BJ (cell line): ENCODE measurements at regions not wholly inside any gene's neighbourhood (a gene's known extent, or its start where the extent isn't known, plus 50 kb on each side); places are given as distances from the start of the nearest gene placed in this dataset.

Source experiments
- CTCF ChIA-PET: fragments of 350-600 bp; formaldehyde crosslinking; extraction: SDS; loops from one replicate; lab custom pipeline; 2021; ENCODE audit warnings: antibody characterized with exemption, inconsistent platforms; lab: Yijun Ruan, JAX
- POLR2A ChIA-PET: fragments of 300-600 bp; sonication (Branson Sonifier 250); formaldehyde crosslinking; extraction: SDS; loops from one replicate; lab custom pipeline; 2021; ENCODE audit warnings: antibody characterized with exemption; lab: Charles Lee
- DNase-seq: peaks from one replicate; pipeline ENCODE4 v3.0.0-alpha.2; 2011; ENCODE audit warnings: low read depth
- H3K27me3 ChIP-seq: 2 replicates; pipeline ENCODE4 v1.6.0; 2011; ENCODE audit warnings: low read length; ENCODE audit not compliant: control insufficient read depth, insufficient read depth
- H3K36me3 ChIP-seq: 2 replicates; pipeline ENCODE4 v1.5.1; 2011; ENCODE audit warnings: low read length; ENCODE audit not compliant: control insufficient read depth, insufficient read depth
- H3K4me3 ChIP-seq: 2 replicates; pipeline ENCODE4 v1.5.1; 2011; ENCODE audit warnings: low read depth, mild to moderate bottlenecking, control low read depth, low read length
- TF ChIP-seq, protein P1 (sequence below): IDR thresholded peaks from 2 replicates; pipeline ENCODE4 v1.5.1; 2011; ENCODE audit warnings: low read depth, mild to moderate bottlenecking, control low read depth, inconsistent platforms, low read length, moderate library complexity; ENCODE audit not compliant: insufficient read depth

DNA sequence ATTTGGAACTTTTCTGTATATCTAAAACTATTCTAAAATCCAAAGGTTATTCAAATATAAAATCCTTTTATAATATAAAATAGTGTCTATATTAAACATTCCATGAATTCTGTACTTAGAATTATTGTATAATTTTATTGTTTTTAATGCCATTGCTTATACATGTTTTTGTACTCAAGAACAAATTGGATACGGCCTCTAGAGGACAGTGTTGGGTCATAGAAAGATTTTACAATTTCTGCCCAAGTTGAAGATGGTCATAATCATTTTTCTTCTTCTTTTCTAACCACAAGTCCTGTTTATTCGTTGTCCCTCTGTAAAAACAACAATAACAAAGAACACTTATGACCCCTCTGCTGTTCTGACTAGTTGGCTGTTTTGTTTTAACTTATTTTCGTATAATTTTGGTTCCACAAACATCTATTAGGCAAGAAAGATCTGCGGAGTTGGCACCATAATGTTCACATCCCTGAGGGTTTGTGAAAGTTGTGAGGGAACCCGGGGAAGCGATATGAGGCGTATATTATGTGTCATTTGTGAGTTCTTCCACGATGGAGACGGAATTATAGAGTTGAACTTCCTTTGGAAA lies 75.7 kb upstream of the KIF26B start:
- DNase-seq, result no peak
- TF ChIP-seq, protein P1, sequence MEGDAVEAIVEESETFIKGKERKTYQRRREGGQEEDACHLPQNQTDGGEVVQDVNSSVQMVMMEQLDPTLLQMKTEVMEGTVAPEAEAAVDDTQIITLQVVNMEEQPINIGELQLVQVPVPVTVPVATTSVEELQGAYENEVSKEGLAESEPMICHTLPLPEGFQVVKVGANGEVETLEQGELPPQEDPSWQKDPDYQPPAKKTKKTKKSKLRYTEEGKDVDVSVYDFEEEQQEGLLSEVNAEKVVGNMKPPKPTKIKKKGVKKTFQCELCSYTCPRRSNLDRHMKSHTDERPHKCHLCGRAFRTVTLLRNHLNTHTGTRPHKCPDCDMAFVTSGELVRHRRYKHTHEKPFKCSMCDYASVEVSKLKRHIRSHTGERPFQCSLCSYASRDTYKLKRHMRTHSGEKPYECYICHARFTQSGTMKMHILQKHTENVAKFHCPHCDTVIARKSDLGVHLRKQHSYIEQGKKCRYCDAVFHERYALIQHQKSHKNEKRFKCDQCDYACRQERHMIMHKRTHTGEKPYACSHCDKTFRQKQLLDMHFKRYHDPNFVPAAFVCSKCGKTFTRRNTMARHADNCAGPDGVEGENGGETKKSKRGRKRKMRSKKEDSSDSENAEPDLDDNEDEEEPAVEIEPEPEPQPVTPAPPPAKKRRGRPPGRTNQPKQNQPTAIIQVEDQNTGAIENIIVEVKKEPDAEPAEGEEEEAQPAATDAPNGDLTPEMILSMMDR, result peak; percentile 85
- H3K27me3 ChIP-seq, result peaks cover 2% of the 10 kb centered on the region; the same call in 1 of the 2 replicates
- no peaks in the 10 kb centered on the region for H3K36me3 ChIP-seq
- ChIA-PET CTCF (interaction anchor here (0.9 to 1.6 kb wide), 5 partner anchors 13 to 1204 kb away, joined by 3 to 13 read pairs (median 6); no protein-coding TSS in a partner anchor), POLR2A (no interaction called here)
- no peak overlapping the region for H3K4me3 ChIP-seq

DNA sequence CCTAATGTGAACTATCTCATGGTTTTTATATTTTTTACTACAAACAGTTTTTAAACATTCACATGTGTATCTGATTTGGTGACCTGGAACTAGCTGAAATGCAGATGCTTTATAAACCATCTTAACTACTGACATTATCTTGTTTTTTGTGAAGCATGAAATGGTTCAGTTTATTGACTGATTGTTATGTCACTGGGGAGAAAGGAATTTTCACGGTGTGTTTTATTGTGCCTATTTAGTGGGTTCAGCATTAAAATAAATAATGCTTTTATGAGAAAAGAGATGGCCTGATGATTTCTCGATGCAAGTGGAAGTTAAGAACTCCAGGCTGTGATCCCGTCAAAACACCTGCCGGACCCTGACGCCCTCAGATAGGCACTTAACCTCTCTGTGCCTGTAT lies 79.9 kb upstream of the KIF26B start:
- POLR2A ChIA-PET, result no interaction called here

DNA sequence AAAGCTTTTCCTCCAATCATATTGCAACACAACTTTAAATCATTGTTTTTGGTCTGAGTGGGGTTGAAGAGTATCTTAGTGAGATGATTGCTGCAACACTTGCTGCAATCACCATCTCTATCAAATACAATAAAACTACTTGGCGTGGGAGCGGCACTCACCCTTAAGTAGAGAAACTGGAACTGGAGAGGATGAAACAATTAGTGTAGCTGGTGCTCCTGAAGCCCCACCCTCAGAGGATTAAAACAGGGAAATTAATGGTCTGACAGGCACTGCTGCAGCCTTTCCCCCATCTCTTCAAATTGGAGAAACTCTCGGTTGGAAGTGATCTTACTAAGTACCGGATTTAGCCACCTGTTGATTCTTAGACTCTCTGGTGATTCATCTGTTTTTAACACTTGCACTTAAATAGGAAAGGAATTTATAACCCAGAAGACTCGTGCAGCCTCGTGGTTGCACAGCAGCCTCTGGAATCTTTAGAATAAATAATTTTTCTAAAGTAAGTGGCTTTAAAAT lies 80.5 kb upstream of the KIF26B start:
- Histone ChIP-seq H3K4me3 (no peak overlapping the region), H3K36me3 (no peaks in the 10 kb centered on the region), H3K27me3 (no peaks in the 10 kb centered on the region; the same call in 1 of the 2 replicates)
- DNase-seq, result no peak
- POLR2A ChIA-PET, result no interaction called here
- CTCF ChIA-PET, result interaction anchor here (1.9 kb wide), 1 partner anchor 32 kb away, joined by 4 read pairs; no protein-coding TSS in a partner anchor
- TF ChIP-seq, protein P1, result no peak

More for the DNA sequence above, 79.9 kb upstream of the KIF26B start:
- no peak overlapping the region for H3K4me3 ChIP-seq
- peaks cover 2% of the 10 kb centered on the region; the same call in 1 of the 2 replicates for H3K27me3 ChIP-seq
- no peaks in the 10 kb centered on the region for H3K36me3 ChIP-seq
- TF ChIP-seq, protein P1, result no peak
- DNase-seq, result no peak
- CTCF ChIA-PET, result interaction anchor here (1.9 kb wide), 1 partner anchor 32 kb away, joined by 4 read pairs; no protein-coding TSS in a partner anchor

DNA sequence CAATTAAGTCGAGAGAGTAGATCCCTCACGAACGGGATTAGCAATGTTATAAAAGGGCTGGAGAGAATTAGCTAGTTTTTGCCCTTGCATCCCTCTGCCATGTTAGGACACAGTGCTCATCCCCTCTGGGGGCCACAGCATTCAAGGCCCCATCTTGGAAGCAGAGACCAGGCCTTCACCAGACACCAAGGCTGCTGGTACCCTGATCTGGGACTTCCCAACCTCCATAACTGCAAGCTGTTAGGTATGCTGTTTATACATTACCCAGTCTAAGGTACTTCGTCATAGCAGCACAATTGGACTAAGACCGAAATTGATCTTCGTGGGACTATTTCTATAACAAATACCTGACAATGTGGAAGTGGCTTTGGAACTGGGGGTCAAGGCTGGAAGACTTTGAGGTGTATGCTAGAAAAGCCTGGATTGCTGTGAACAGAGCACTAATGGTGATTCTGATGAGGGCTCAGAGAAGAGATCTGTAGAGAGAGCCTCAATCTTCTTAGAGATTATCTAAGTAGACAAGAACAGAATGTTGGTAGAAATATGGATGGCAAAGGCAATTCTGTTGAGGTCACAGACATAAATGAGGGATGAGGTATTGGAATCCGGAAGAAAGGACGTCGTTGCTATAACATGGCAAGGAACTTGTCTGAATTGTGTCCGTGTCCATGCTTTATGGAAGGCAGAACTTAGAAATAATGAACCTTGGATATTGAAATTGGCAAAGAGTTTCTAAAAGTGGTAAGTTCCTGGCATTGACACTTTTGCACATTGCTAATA lies 83.8 kb upstream of the KIF26B start:
- DNase-seq, result no peak
- CTCF ChIA-PET, result interaction anchor here (1.2 to 2.5 kb wide), 2 partner anchors 14 to 20 kb away, joined by 3 to 7 read pairs; no protein-coding TSS in a partner anchor
- POLR2A ChIA-PET, result no interaction called here
- TF ChIP-seq, protein P1, result no peak
- H3K27me3 ChIP-seq, result no peaks in the 10 kb centered on the region
- H3K36me3 ChIP-seq, result no peaks in the 10 kb centered on the region
- no peak overlapping the region for H3K4me3 ChIP-seq

DNA sequence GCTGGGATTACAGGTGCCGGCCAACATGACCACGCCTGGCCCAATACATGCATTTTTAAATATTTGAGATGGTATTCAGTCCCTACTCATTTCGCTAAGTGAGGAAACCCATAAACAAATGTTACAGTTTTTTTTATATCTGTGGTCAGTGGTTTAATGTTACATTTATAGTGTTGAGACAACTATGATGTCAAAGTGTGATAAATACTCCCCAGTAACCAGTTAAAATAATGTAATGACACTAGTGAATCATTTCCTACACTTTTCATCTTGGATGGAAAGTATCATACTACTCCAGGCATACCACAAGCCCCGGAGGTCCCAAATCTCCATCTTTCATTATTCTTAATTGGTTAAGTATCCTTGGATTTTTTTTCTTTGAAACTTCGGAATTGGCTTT lies 87.5 kb upstream of the KIF26B start:
- Histone ChIP-seq H3K4me3 (no peak overlapping the region), H3K27me3 (no peaks in the 10 kb centered on the region), H3K36me3 (no peaks in the 10 kb centered on the region)
- POLR2A ChIA-PET, result no interaction called here
- TF ChIP-seq, protein P1, result no peak
- DNase-seq, result no peak
- CTCF ChIA-PET, result interaction anchor here (0.7 kb wide), 1 partner anchor 23 kb away, joined by 3 read pairs; no protein-coding TSS in a partner anchor
